K562 (cell line): ENCODE measurements at regions not wholly inside any gene's neighbourhood (a gene's known extent, or its start where the extent isn't known, plus 50 kb on each side); places are given as distances from the start of the nearest gene placed in this dataset.

Experiments used
- ATAC-seq: fragments of 200-7000 bp; cut with Tn5 transposase; 3 replicates; pipeline ENCODE4 v1.9.1; 2020; ENCODE audit warnings: moderate library complexity
- BruUV-seq: library from RNA; stranded (reverse); fragments of 400-500 nt; replicated peaks from 2 replicates; lab custom pipeline; 2021; lab: Mats Ljungman, UMichigan
- CTCF ChIA-PET: fragments of 300-600 bp; formaldehyde crosslinking; extraction: SDS; loops from one replicate; lab custom pipeline; 2021; ENCODE audit warnings: low intra/inter-chr PET ratio; lab: Yijun Ruan, JAX
- POLR2A ChIA-PET: fragments of 300-600, 350-650 bp; sonication (Branson Sonifier 250); formaldehyde crosslinking; extraction: SDS; loops from one replicate; lab custom pipeline; 2021; ENCODE audit warnings: antibody characterized with exemption, inconsistent platforms; lab: Yijun Ruan, JAX
- DNase-seq, 4 experiments: peaks; one replicate each; pipeline versions ENCODE4 v3.0.0 to v3.0.0-alpha.2; 2011 to 2018; ENCODE audit warnings: low spot score in 3 of 4, mixed read lengths in 3 of 4; ENCODE audit errors: extremely low read depth in 1 of 4
- FAIRE-seq: peaks from 2 replicates; lab custom pipeline; 2011; peaks lifted over from hg19 to GRCh38; lab: Jason Lieb, UNC
- H2AFZ ChIP-seq: 2 replicates; pipeline ENCODE4 v1.6.0; 2011; ENCODE audit warnings: low read depth, low read length, control low read depth, inconsistent platforms
- H3K27ac ChIP-seq: fragments of 200-600 bp; 3 replicates; pipeline ENCODE4 v1.8.0; 2011; ENCODE audit warnings: low read depth, mild to moderate bottlenecking, control low read depth, inconsistent platforms, low read length, moderate library complexity, mixed read lengths; ENCODE audit errors: extremely low read depth
- H3K27me3 ChIP-seq, 2 experiments: fragments of 300-600 bp in 1 of 2; 2 replicates in 1 of 2; 3 replicates in 1 of 2; pipeline versions ENCODE4 v1.6.0 to v1.8.0; 2011; ENCODE audit warnings: inconsistent platforms in 2 of 2, low read length in 2 of 2, mild to moderate bottlenecking in 1 of 2, mixed read lengths in 1 of 2, moderate library complexity in 1 of 2; ENCODE audit not compliant: control insufficient read depth in 2 of 2, insufficient read depth in 2 of 2
- H3K36me3 ChIP-seq: fragments of 300-600 bp; 3 replicates; pipeline ENCODE4 v1.8.0; 2011; ENCODE audit warnings: mild to moderate bottlenecking, low read length, inconsistent platforms; ENCODE audit not compliant: control insufficient read depth, insufficient read depth
- H3K4me1 ChIP-seq, 2 experiments: fragments of 200-600 bp in 1 of 2; replicated peaks in 1 of 2; 2 replicates in 1 of 2; 3 replicates in 1 of 2; pipeline versions ENCODE4 v1.5.1 to v1.8.0; 2011; ENCODE audit warnings: inconsistent platforms in 2 of 2, low read length in 2 of 2, mild to moderate bottlenecking in 1 of 2, mixed read lengths in 1 of 2, moderate library complexity in 1 of 2; ENCODE audit not compliant: control insufficient read depth in 2 of 2, insufficient read depth in 2 of 2
- H3K4me2 ChIP-seq: 2 replicates; pipeline ENCODE4 v1.6.1; 2011; ENCODE audit warnings: low read length, control low read depth, inconsistent platforms, mixed read lengths; ENCODE audit not compliant: insufficient read depth
- H3K4me3 ChIP-seq: fragments of 200-600 bp; sonication (generic), shearing (Covaris generic); 2 replicates; pipeline ENCODE4 v1.5.1; 2016; ENCODE audit warnings: control low read depth, inconsistent platforms
- H3K79me2 ChIP-seq: fragments of 200-600 bp; 3 replicates; pipeline ENCODE4 v1.8.0; 2011; ENCODE audit warnings: low read length, inconsistent platforms; ENCODE audit not compliant: control insufficient read depth, insufficient read depth
- H3K9ac ChIP-seq, 2 experiments: 2 replicates each; pipeline versions ENCODE4 v1.6.0 to v1.6.1; 2011; ENCODE audit warnings: low read depth in 2 of 2, low read length in 2 of 2, control low read depth in 1 of 2, inconsistent platforms in 1 of 2, mild to moderate bottlenecking in 1 of 2, mixed read lengths in 1 of 2; ENCODE audit not compliant: insufficient read depth in 1 of 2
- H3K9me1 ChIP-seq: one replicate; pipeline ENCODE4 v1.6.0; 2011; ENCODE audit warnings: inconsistent platforms, mild to moderate bottlenecking, low read length, moderate library complexity; ENCODE audit not compliant: control insufficient read depth, insufficient read depth
- H3K9me3 ChIP-seq: replicated peaks from 2 replicates; pipeline ENCODE4 v1.5.1; 2011; ENCODE audit warnings: low read depth, low read length, inconsistent platforms; ENCODE audit not compliant: control insufficient read depth, insufficient read depth
- H4K20me1 ChIP-seq: replicated peaks from 2 replicates; pipeline ENCODE4 v1.6.1; 2011; ENCODE audit warnings: low read length, inconsistent platforms, mixed read lengths; ENCODE audit not compliant: control insufficient read depth, insufficient read depth
- CHD7 ChIP-seq: fragments of 200-600 bp; sonication (generic); IDR thresholded peaks from one replicate; pipeline ENCODE4 v1.6.1; 2012; ENCODE audit warnings: mild to moderate bottlenecking, low read depth, low read length, inconsistent platforms
- ETV1 ChIP-seq: fragments of 450-650 bp; conservative IDR thresholded peaks from 2 replicates; pipeline ENCODE4 v1.6.1; 2016; ENCODE audit warnings: missing genetic modification characterization, control low read depth, low read depth, missing compliant biosample characterization
- MTA3 ChIP-seq: fragments of 450-650 bp; formaldehyde crosslinking; IDR thresholded peaks from 2 replicates; pipeline ENCODE4 v1.6.1; 2017; ENCODE audit warnings: mild to moderate bottlenecking, borderline replicate concordance
- ZNF511 ChIP-seq: sonication (generic); formaldehyde crosslinking; IDR thresholded peaks from 2 replicates; pipeline ENCODE4 v1.8.0; 2022; ENCODE audit warnings: mild to moderate bottlenecking, missing genetic modification reagents
- WGBS: fragments of 100-300 bp; shearing (Covaris generic); methylation state at CpG from one replicate; pipeline ENCODE4 v1.1.6; 2016; ENCODE audit warnings: low coverage, mixed read lengths; ENCODE audit not compliant: insufficient coverage; ENCODE audit errors: missing lambda C conversion rate; 5-methylcytosine and 5-hydroxymethylcytosine counted together
- in situ Hi-C: fragments of 300-500 bp; cut with MboI; formaldehyde crosslinking; loops from 4 replicates; pipeline ENCODE4 v1.15.0; 2018; ENCODE audit warnings: inconsistent platforms, mixed read lengths
- intact Hi-C: fragments of 100-400 bp; cut with micrococcal nuclease; formaldehyde crosslinking; loops from 2 replicates; pipeline ENCODE4 v1.14.2; 2022
- TF ChIP-seq, protein P1 (sequence below): fragments of 450-650 bp; IDR thresholded peaks from 2 replicates; pipeline ENCODE4 v1.6.1; 2017; ENCODE audit warnings: mild to moderate bottlenecking, moderate library complexity

- no peak for TF ChIP-seq MTA3
- TF ChIP-seq, protein P1, sequence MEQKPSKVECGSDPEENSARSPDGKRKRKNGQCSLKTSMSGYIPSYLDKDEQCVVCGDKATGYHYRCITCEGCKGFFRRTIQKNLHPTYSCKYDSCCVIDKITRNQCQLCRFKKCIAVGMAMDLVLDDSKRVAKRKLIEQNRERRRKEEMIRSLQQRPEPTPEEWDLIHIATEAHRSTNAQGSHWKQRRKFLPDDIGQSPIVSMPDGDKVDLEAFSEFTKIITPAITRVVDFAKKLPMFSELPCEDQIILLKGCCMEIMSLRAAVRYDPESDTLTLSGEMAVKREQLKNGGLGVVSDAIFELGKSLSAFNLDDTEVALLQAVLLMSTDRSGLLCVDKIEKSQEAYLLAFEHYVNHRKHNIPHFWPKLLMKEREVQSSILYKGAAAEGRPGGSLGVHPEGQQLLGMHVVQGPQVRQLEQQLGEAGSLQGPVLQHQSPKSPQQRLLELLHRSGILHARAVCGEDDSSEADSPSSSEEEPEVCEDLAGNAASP = no peak
Measured at GRCh38 chr10:78531088-78531487, 497.4 kb downstream of the RPS24 start (continued).

DNA sequence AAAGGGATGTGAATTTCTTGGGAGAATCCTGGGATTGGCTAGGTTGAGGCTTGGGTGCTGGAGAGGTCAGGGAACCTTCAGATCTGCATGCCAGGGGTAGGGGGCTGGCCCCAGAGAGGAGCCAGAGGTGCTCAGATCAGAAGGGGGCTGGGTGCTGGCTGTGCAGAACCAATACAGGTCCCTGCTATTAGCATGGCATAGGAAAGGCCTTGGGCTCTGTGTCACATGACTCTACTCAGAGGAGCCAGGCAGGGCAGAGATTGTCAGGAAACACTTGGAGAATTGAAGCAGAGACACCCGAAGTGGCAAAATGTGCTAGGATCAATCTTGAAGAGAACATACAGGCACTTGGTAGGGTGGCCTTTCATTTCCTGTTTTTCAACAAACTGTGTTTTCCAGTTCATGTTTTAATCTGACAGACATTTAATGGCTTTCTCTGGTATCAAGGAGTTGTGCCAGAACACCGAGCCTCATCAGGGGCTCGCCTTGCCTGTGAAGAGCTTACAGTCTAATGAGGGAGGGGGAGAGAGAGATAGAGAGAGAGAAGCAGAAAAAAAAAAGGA, 498.9 kb downstream of the RPS24 start:
- WGBS = 0% methylated on average over 3 of the region's 3 CpGs
- no peaks in the 10 kb centered on the region for H3K9me1 ChIP-seq
- H4K20me1 ChIP-seq = peaks cover 6% of the 10 kb centered on the region; the same call in 1 of the 2 replicates
- no peak overlapping the region for H3K4me3 ChIP-seq
- FAIRE-seq (no peak), ATAC-seq (no peak), DNase-seq (no peak)
- no peak overlapping the region for H3K9ac ChIP-seq
- no peaks in the 10 kb centered on the region for H3K36me3 ChIP-seq
- no peak overlapping the region for H3K4me2 ChIP-seq
- ChIA-PET POLR2A (interaction anchor here (1.3 kb wide), 1 partner anchor 102 kb away, joined by 3 read pairs; no protein-coding TSS in a partner anchor), CTCF (no interaction called here)
- H3K27me3 ChIP-seq = peaks cover 0 to 15% of the 10 kb centered on the region in 2 experiments; a peak in 2 of 5 replicates
- no peak overlapping the region for H3K27ac ChIP-seq
- intact Hi-C loops = no loop called here
- H3K4me1 ChIP-seq = no peaks in the 10 kb centered on the region
- H3K9me3 ChIP-seq = no peaks in the 10 kb centered on the region
- in situ Hi-C loops = no loop called here
- no peaks in the 10 kb centered on the region for H3K79me2 ChIP-seq
- no TSS peak for BruUV-seq
- no peak overlapping the region for H2AFZ ChIP-seq
- TF ChIP-seq ETV1 = no peak
- no peak for TF ChIP-seq ZNF511 (CRISPR knock-in tag)
- TF ChIP-seq CHD7 = no peak
